GM12801 (cell line): ENCODE measurements at regions not wholly inside any gene's neighbourhood (a gene's known extent, or its start where the extent isn't known, plus 50 kb on each side); places are given as distances from the start of the nearest gene placed in this dataset.

Experiments
- TF ChIP-seq, protein P1 (sequence below): IDR thresholded peaks from one replicate; pipeline ENCODE4 v1.5.1; 2011; ENCODE audit warnings: control low read depth; ENCODE audit not compliant: insufficient read length; ENCODE audit errors: extremely low read depth

GRCh38 chr1:30550365-30551220 is 172.8 kb downstream of the MATN1 start:
- TF ChIP-seq, protein P1, sequence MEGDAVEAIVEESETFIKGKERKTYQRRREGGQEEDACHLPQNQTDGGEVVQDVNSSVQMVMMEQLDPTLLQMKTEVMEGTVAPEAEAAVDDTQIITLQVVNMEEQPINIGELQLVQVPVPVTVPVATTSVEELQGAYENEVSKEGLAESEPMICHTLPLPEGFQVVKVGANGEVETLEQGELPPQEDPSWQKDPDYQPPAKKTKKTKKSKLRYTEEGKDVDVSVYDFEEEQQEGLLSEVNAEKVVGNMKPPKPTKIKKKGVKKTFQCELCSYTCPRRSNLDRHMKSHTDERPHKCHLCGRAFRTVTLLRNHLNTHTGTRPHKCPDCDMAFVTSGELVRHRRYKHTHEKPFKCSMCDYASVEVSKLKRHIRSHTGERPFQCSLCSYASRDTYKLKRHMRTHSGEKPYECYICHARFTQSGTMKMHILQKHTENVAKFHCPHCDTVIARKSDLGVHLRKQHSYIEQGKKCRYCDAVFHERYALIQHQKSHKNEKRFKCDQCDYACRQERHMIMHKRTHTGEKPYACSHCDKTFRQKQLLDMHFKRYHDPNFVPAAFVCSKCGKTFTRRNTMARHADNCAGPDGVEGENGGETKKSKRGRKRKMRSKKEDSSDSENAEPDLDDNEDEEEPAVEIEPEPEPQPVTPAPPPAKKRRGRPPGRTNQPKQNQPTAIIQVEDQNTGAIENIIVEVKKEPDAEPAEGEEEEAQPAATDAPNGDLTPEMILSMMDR, result no peak

DNA sequence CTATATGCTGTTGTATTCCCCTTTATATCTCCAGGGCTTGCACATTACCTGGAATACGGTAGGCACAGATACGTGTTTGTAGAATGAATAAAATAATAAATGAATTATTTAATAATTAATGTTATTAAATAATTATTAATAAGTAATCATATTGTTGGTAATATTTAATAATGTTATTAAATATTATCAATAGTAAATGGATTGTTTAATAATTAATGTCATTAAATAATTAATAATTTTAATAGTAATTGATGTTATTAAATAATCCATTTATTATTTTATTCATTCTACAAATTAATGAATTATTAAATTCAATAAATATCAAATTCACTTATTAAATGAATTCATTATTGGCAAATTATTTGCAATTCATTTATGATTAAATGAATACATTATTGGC is 175.1 kb downstream of the MATN1 start:
- TF ChIP-seq, protein P1, result no peak

DNA sequence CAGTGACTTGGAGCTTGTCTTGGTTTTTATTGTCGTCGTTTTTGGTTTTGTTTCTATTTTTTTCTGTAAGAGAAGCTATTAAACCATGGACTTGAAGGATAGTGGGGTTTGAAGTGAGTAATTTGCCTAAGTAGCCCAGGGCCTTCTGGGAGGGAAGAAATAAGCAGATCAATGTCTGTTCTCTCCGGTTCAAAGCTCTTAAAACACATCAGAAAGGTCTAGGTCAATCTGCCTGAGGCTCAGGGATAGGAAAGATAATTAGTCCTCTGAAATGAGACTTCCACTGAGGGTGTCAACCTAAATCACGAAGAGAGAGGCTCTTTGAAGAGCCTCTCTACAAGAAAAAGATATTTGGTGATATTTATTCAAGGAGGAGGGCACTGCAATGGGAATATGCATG is 178.0 kb downstream of the MATN1 start:
- TF ChIP-seq, protein P1, result no peak

- TF ChIP-seq, protein P1, result no peak
Measured at GRCh38 chr1:30541721-30542485, 181.5 kb downstream of the MATN1 start.

- TF ChIP-seq, protein P1, result no peak
Measured at GRCh38 chr1:30540611-30541192, 182.7 kb downstream of the MATN1 start.

GRCh38 chr1:30539884-30540283 is 183.5 kb downstream of the MATN1 start:
- TF ChIP-seq, protein P1, result no peak
